ENCODE measurements at regions not wholly inside any gene's neighbourhood (a gene's known extent, or its start where the extent isn't known, plus 50 kb on each side); places are given as distances from the start of the nearest gene placed in this dataset.

GRCh38 chr18:78517328-78517727 lies 462.3 kb upstream of the SALL3 start:
- TF ChIP-seq, protein P1, sequence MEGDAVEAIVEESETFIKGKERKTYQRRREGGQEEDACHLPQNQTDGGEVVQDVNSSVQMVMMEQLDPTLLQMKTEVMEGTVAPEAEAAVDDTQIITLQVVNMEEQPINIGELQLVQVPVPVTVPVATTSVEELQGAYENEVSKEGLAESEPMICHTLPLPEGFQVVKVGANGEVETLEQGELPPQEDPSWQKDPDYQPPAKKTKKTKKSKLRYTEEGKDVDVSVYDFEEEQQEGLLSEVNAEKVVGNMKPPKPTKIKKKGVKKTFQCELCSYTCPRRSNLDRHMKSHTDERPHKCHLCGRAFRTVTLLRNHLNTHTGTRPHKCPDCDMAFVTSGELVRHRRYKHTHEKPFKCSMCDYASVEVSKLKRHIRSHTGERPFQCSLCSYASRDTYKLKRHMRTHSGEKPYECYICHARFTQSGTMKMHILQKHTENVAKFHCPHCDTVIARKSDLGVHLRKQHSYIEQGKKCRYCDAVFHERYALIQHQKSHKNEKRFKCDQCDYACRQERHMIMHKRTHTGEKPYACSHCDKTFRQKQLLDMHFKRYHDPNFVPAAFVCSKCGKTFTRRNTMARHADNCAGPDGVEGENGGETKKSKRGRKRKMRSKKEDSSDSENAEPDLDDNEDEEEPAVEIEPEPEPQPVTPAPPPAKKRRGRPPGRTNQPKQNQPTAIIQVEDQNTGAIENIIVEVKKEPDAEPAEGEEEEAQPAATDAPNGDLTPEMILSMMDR (IDR thresholded peaks at IDR 0.05; ENCODE audit: low read depth, low read length) = no peak
- TF ChIP-seq EZH2phosphoT487 (IDR thresholded peaks at IDR 0.05; ENCODE audit: low read depth) = no peak
- H3K79me2 ChIP-seq (ENCODE audit: low read length) = no peaks in the 10 kb centered on the region
- no peaks in the 10 kb centered on the region for H4K20me1 ChIP-seq (ENCODE audit: insufficient read depth, low read length)
- H3K9me3 ChIP-seq (ENCODE audit: insufficient read depth, low read length) = 0 out of 2 replicates have a peak, but pooled peaks cover 4% of the 10 kb centered on the region
- no peak overlapping the region for H3K4me2 ChIP-seq (ENCODE audit: low read length)
- no peaks in the 10 kb centered on the region for H3K4me1 ChIP-seq (ENCODE audit: low read length)
- no peaks in the 10 kb centered on the region for H3K27me3 ChIP-seq (ENCODE audit: low read depth, low read length)
- no peak overlapping the region for H3K4me3 ChIP-seq (ENCODE audit: low read length)
- no peaks in the 10 kb centered on the region for H3K36me3 ChIP-seq (replicated peaks; ENCODE audit: low read depth, low read length)
- no peak overlapping the region for H3K9ac ChIP-seq (ENCODE audit: low read length)
- no peak overlapping the region for H3K27ac ChIP-seq (ENCODE audit: low read length)
- no peak overlapping the region for H2AFZ ChIP-seq (ENCODE audit: low read depth, low read length)

- H3K79me2 ChIP-seq (ENCODE audit: low read length) = no peaks in the 10 kb centered on the region
- H3K4me1 ChIP-seq (ENCODE audit: low read length) = no peaks in the 10 kb centered on the region
- H3K4me2 ChIP-seq (ENCODE audit: low read length) = no peak overlapping the region
- TF ChIP-seq, protein P1 (IDR thresholded peaks at IDR 0.05; ENCODE audit: low read depth, low read length) = no peak
- no peak for TF ChIP-seq EZH2phosphoT487 (IDR thresholded peaks at IDR 0.05; ENCODE audit: low read depth)
- H3K27me3 ChIP-seq (ENCODE audit: low read depth, low read length) = no peaks in the 10 kb centered on the region
- 0 out of 2 replicates have a peak, but pooled peaks cover 4% of the 10 kb centered on the region for H3K9me3 ChIP-seq (ENCODE audit: insufficient read depth, low read length)
- no peak overlapping the region for H3K9ac ChIP-seq (ENCODE audit: low read length)
- no peaks in the 10 kb centered on the region for H4K20me1 ChIP-seq (ENCODE audit: insufficient read depth, low read length)
- no peak overlapping the region for H3K27ac ChIP-seq (ENCODE audit: low read length)
- no peak overlapping the region for H2AFZ ChIP-seq (ENCODE audit: low read depth, low read length)
- no peak overlapping the region for H3K4me3 ChIP-seq (ENCODE audit: low read length)
- H3K36me3 ChIP-seq (replicated peaks; ENCODE audit: low read depth, low read length) = no peaks in the 10 kb centered on the region
These were observed 461.6 kb upstream of the SALL3 start for GRCh38 chr18:78517973-78518372.

GRCh38 chr18:78518805-78519204 lies 460.8 kb upstream of the SALL3 start:
- H3K4me3 ChIP-seq (ENCODE audit: low read length) = no peak overlapping the region
- H3K4me1 ChIP-seq (ENCODE audit: low read length) = no peaks in the 10 kb centered on the region
- H3K9me3 ChIP-seq (ENCODE audit: insufficient read depth, low read length) = 0 out of 2 replicates have a peak, but pooled peaks cover 4% of the 10 kb centered on the region
- no peak overlapping the region for H3K4me2 ChIP-seq (ENCODE audit: low read length)
- H3K79me2 ChIP-seq (ENCODE audit: low read length) = no peaks in the 10 kb centered on the region
- H3K27me3 ChIP-seq (ENCODE audit: low read depth, low read length) = no peaks in the 10 kb centered on the region
- no peaks in the 10 kb centered on the region for H4K20me1 ChIP-seq (ENCODE audit: insufficient read depth, low read length)
- no peak overlapping the region for H2AFZ ChIP-seq (ENCODE audit: low read depth, low read length)
- H3K36me3 ChIP-seq (replicated peaks; ENCODE audit: low read depth, low read length) = no peaks in the 10 kb centered on the region
- H3K27ac ChIP-seq (ENCODE audit: low read length) = no peak overlapping the region
- TF ChIP-seq EZH2phosphoT487 (IDR thresholded peaks at IDR 0.05; ENCODE audit: low read depth) = no peak
- TF ChIP-seq, protein P1 (IDR thresholded peaks at IDR 0.05; ENCODE audit: low read depth, low read length) = no peak
- no peak overlapping the region for H3K9ac ChIP-seq (ENCODE audit: low read length)

GRCh38 chr18:78519394-78520062 lies 460.1 kb upstream of the SALL3 start:
- Histone ChIP-seq H3K4me1 (ENCODE audit: low read length) (no peaks in the 10 kb centered on the region), H3K27me3 (ENCODE audit: low read depth, low read length) (no peaks in the 10 kb centered on the region), H2AFZ (ENCODE audit: low read depth, low read length) (no peak overlapping the region), H3K4me2 (ENCODE audit: low read length) (no peak overlapping the region), H3K4me3 (ENCODE audit: low read length) (no peak overlapping the region), H4K20me1 (ENCODE audit: insufficient read depth, low read length) (no peaks in the 10 kb centered on the region), H3K9me3 (ENCODE audit: insufficient read depth, low read length) (peaks cover 9% of the 10 kb centered on the region), H3K36me3 (replicated peaks; ENCODE audit: low read depth, low read length) (no peaks in the 10 kb centered on the region), H3K79me2 (ENCODE audit: low read length) (no peaks in the 10 kb centered on the region), H3K9ac (ENCODE audit: low read length) (no peak overlapping the region), H3K27ac (ENCODE audit: low read length) (no peak overlapping the region)
- TF ChIP-seq, protein P1 (IDR thresholded peaks at IDR 0.05; ENCODE audit: low read depth, low read length) = no peak
- TF ChIP-seq EZH2phosphoT487 (IDR thresholded peaks at IDR 0.05; ENCODE audit: low read depth) = no peak
